ENCODE measurements at regions not wholly inside any gene's neighbourhood (a gene's known extent, or its start where the extent isn't known, plus 50 kb on each side); places are given as distances from the start of the nearest gene placed in this dataset.
"Not testable (repeated sequence)": the region's sequence is repeated elsewhere in the genome, so short reads cannot be mapped to it uniquely, and the experiment has no call there.

DNA sequence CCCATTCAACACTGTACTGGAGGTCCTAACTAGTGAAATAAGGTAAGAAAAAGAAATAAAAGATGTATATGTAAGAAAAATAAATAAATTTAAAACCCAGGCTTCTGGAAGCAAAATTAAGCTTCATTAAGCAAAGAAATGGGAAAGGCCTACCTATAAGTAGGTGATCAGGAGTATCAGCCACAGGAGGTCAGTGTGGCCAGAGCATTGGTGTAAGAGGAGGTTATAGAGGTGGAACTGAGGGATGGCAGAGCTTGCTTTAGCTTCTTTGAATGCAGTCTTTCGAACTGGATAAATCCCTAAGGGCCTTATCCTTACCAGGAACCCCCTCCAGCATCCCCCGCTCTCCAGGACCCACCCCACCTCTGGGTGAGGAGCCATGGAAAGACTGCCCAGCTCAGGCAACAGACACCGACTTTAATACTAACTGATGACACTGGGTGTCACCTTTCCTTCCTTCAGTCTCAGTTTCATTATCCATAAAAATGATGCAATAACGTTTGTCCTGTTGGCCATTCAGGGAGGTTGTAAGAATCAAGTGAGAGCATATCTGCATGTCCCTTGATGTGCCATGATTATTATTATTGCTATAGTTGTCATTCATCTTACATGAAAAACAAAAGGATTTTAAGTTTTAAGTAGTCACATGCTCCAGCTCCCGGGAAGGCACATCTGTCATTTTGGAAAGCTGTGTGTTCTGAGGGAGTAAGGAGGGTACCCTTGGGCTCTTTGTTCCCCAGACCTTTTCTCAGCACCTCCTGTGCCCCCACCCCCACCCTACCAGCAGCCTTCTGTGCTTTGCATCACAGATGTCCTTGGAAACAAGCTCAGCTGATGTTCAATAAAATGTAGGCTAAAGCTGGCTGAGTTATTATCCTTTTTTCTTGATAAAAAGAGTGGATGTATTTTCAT, 50.8 kb upstream of the CTNNA1 start:
- DNase-seq (ENCODE audit: low read depth in 2 of 2, low spot score in 1 of 2) = no peak

DNA sequence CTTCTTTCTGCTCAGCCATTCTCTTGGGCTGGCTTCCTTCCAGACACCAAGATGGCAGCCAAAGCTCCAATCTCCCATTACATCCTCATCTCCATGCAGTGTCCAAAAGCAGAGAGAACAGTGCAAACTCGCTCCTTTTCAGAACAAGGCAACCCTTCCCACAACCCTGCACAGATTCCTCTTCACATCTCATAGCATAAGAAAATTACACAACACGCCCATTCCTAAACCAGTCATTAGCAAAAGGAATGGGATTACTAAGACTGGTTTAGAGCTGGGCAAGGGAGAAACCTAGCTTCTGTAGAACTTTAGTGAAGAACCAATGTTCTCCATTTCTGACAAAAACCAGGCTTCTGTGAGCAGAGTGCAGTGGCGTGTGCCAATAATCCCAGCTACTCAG, 51.5 kb upstream of the CTNNA1 start:
- no peak for DNase-seq (ENCODE audit: low read depth in 2 of 2, low spot score in 1 of 2)

DNA sequence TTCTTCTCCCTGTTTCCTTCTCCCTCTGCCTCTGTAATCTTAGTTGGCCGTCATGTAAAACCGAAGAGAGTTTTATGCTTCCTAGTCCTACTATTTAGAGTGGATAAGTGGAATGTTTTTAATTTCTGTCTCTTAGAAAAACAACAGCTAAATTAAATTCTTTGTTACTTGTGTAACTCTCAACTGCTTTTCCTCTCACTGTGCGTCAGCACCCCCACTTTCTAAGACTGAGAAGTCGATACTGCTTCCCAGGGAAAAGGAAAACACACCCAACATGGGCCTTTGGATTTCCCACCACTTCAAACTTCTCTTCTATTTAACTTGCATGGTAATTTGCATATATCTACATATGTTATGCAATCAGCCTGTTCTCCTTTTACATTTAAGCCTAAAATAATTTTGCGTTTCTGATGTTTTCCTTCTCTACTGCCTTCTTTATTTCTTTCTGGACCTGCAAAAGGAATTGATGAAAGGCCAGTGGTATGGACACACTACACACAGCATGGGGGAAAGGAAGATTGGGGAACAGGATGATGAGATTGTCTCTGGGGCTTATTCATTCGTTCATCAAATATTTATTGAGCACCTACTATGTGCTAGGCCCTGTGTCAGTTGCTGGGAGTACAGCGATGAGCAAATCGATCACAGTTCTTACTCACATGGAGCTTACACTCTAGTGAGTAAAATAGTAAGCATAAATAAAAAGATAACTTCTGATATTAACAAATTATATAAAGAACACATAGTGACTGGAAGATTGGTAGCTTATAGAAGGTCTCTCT, 52.5 kb upstream of the CTNNA1 start:
- no peak for DNase-seq (ENCODE audit: low read depth in 2 of 2, low spot score in 1 of 2)

DNA sequence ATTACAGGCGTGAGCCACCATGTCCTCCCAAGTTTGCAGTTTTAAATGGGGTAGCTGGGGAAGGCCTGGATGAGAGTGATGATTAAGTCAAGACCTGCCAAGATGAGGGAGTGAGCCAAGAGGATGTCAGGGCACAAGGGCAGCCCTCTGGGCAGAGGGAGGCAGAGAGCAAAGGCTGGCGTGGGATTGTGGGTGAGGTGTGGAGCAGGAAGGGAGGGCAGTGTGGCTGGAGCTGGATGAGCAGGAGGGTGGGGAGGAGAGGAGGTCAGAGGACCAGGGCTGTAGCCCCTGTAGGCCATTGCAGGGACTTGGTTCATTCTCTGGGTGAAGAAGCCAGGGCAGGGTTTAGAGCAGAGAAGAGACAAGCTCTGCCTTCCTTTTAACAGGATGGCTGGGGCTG, 53.7 kb upstream of the CTNNA1 start:
- DNase-seq (ENCODE audit: low read depth in 2 of 2, low spot score in 1 of 2) = no peak

DNA sequence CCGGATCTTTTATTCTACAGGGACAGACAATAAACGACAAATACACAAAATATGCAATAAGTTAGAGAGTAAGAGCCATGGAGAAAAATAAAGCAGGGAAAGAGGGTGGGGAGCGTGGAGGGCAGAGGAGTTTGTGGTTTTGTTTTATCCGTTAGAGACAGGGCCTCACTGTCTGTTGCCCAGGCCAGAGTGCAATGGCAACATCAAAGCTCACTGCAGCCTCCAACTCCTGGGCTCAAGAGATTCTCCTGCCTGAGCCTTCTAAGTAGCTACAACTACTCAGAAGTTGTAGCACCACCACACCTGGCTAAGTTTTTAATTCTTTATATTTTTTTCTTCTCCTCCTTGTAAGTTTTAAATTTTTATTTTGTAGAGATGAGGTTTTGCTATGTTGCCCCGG, 54.5 kb upstream of the CTNNA1 start:
- DNase-seq (ENCODE audit: low read depth in 2 of 2, low spot score in 1 of 2) = no peak

DNA sequence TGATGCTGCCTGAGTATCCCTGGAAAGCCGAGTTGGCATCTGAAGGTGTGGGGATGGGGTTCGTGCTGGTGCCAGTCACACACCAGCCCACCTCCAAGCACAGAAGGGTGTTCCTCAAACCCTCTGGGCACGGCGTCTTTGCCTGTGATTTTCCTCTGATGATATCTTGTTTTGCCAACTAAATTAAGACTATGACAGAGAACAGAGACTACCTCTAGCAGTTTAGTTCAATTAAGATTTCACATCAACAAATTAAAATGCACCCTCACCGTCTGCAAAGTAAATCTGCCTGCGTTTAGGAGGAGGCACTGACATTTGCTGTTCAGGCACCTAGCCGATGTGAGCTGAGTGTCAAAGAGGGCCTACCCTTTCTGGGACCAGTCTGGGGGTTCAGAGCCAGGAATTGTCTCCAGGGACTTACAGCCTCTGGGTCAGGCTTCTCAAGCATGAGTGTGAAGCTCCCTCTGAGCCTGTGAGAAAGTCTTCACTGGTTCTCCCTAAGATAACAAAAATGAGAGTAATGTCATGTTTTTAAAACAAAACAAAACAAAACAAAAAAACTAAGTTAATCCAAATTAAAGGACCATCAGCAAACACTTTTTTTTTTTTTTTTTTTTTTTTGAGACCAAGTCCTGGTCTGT, 55.4 kb upstream of the CTNNA1 start:
- no peak for DNase-seq (ENCODE audit: low read depth in 2 of 2, low spot score in 1 of 2)

DNA sequence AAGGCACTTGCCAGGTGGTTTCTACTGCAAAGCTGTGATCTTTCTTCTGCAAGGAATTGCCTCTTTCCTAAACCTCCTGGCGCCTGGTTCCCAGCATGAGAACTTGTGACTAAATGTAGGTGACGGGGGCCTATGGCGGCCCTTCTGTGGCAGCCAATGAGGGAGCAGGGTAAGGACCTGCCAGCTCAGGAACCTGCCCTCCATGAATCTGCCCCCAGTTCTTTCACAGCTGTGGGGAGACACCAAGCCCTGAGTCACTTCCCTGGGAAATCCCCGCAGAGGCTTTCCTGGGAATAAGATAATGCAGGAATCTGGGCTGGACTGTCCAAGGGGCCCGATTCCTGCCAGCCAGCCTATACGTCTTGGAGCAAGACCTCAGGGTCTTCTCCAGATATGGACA, 56.7 kb upstream of the CTNNA1 start:
- DNase-seq (ENCODE audit: low read depth in 2 of 2, low spot score in 1 of 2) = no peak

DNA sequence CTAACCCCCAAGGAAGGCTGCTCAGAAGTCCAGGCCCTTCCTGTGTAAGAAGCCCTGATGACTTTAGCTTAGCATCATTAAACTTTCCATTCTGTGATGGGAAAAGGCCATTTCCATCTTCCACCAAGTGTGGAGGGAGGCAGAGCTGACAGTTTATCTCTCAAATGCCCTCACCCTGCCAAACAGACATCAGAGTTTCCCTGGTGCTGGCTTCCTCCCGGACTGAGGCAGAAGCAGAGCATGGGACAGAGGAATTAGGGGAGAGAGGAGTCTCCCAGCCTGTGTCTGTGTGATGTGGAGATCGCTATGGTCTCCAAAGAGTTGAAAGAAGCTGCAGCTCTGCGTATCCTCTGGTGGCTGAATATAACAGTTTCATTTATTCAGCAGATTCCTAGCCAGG, 57.4 kb upstream of the CTNNA1 start:
- DNase-seq (ENCODE audit: low read depth in 2 of 2, low spot score in 1 of 2) = no peak

DNA sequence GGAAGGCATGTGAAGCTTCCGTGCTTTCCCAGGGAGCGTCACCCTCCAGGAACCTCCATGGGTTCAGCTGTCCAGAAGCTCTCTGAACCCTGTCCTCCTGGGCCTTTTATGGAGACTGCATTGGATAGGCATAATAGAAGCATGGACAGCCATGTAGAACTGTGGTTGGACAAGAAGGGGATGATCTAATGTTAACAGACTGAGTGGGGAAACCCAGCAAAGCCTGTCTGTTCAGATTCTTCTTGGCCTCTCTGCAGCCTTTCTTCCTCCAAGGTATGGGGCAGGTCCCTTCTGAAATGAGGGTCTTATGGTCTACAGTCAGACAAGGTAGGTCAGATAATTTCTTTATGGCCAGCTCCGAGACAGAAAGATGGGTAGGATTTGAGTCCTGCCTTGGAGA, 59.1 kb upstream of the CTNNA1 start:
- no peak for DNase-seq (ENCODE audit: low read depth in 2 of 2, low spot score in 1 of 2)

DNA sequence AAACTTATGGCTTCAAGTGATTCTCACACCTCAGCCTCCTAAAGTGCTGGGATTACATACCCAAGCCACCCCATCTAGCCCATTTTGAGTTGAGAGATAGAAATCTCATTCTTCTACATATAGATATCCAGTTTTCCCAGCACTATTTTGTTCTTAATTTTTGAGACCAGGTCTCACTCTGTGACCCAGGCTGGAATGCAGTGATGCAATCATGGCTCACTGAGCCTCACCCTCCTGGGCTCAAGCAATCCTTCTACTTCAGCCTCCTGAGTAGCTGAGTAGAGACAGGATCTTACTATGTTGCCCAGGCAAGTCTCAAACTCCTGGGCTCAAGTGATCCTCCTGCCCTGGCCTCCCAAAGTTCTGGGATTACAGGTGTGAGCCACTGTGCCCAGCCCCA, 60.9 kb upstream of the CTNNA1 start:
- no peak for DNase-seq (ENCODE audit: low read depth in 2 of 2, low spot score in 1 of 2)

DNA sequence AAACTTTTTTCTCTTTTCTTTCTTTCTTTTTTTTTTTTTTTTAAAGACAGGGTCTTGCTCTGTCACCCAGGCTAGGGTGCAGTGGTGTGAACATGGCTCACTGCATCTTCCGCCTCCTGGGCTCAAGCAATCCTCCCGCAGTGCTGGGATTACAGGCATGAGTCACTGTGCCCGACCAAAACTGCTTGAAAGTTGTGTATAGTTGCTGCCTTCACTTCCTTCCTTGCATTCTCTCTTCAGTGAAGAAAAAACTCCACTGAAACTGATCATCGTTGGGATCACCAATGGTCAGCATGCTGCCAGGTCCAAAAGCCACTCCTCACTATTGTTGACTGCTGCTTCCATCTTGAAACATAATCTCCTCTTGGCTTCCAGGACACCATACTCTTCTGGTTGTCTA, 66.6 kb upstream of the CTNNA1 start:
- no peak for DNase-seq (ENCODE audit: low read depth in 2 of 2, low spot score in 1 of 2)

DNA sequence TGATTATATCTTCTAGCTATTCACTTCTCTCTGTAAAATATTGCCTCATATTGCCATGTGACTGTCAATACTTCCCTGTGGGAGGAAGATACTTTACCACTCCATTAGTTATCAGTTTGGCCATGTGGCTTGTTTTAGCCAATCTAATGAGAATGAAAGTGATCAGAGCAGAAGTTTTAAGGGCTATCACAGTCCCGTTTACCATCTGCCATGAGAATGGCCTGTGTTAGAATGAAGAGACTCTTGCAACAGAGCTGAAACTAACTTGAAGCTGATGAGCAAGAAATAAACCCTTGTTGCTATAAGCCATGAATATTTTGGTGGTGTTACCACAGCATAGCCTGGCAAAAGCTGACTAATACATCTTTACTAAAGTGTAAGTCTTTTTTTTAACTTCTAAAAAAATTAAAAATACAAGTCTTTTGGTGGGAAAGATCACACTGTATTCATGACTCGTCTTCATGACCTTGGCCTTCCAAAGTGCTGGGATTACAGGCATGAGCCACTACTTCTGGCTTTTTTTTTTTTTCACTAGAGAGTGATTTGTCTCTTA, 68.0 kb upstream of the CTNNA1 start:
- DNase-seq (ENCODE audit: low read depth in 2 of 2, low spot score in 1 of 2) = no peak

DNA sequence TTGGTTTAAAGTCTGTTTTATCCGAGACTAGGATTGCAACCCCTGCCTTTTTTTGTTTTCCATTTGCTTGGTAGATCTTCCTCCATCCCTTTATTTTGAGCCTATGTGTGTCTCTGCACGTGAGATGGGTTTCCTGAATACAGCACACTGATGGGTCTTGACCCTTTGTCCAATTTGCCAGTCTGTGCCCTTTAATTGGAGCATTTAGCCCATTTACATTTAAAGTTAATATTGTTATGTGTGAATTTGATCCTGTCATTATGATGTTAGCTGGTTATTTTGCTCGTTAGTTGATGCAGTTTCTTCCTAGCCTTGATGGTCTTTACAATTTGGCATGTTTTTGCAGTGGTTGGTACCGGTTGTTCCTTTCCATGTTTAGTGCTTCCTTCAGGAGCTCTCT, 70.8 kb upstream of the CTNNA1 start:
- DNase-seq (ENCODE audit: low read depth in 2 of 2, low spot score in 1 of 2) = not testable (repeated sequence)

DNA sequence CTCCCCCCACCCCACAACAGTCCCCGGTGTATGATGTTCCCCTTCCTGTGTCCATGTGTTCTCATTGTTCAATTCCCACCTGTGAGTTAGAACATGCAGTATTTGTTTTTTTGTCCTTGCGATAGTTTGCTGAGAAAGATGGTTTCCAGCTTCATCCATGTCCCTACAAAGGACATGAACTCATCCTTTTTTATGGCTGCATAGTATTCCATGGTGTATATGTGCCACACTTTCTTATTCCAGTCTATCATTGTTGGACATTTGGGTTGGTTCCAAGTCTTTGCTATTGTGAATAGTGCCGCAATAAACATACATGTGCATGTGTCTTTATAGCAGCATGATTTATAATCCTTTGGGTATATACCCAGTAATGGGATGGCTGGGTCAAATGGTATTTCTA, 74.4 kb upstream of the CTNNA1 start:
- not testable (repeated sequence) for DNase-seq (ENCODE audit: low read depth in 2 of 2, low spot score in 1 of 2)

DNA sequence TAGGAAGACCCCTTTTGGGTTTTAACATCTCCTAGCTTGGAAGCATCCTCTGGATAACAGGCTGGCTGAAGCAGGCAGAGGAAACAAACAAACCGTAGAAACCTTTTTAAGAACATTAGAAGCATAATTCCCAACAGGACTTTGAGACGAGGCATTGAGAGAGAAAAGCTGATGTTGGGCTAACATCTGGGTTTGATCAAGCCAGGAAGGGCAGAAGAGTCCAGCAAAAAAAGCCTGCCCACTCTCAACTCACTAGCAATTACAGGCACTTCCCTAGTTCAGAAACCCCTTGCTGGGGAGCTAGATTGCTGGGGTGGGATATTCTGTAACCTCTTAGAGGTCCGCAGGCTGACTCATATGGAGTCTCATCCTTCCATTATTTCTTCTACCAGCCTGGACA, 75.4 kb upstream of the CTNNA1 start:
- no peak for DNase-seq (ENCODE audit: low read depth in 2 of 2, low spot score in 1 of 2)

DNA sequence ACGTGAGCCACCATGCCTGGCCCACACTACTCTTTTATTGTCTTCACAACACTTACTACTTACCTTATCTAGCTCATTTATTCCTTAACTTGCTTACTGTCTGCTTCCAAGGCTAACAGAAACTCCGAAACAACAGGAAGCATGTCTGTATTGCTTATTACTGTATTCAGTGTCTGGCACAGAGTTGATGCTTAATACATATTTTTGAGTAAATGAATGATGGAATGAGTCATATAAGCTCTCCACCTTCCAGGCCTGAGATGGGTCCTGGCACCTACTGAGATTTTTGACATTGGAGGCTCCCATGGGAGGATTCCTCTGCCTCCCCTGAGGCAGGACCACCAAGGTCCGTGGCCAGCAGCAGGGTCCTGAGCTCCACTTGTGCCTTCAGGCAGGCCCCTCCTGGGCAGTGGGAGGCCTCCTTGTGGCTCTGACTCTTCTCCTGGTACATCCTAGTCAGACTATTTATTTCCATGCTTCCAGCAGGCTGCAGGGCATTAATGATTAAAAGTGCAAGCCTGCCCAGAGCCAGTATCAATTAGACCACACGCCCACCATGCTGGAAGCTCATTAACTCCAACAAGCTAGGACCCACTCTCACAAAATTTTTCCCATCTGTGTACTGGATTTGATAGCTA, 76.5 kb upstream of the CTNNA1 start:
- DNase-seq (ENCODE audit: low read depth in 2 of 2, low spot score in 1 of 2) = no peak

DNA sequence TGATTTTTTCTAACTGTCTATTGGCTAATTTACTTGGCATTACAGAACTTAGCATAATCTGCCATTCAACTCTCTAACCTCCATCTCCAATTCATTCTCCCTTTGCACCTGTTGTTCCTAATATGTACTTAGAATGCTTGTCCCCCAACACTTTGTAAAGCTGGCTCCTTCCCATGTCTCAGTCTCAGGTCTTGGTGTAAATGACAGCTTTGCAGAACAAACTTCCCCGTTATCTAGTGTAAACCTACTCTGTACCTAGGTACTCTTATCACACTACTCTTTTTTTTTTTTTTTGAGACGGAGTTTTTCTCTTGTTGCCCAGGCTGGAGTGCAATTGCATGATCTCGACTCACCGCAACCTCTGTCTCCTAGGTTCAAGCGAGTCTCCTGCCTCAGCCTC, 77.2 kb upstream of the CTNNA1 start:
- no peak for DNase-seq (ENCODE audit: low read depth in 2 of 2, low spot score in 1 of 2)

DNA sequence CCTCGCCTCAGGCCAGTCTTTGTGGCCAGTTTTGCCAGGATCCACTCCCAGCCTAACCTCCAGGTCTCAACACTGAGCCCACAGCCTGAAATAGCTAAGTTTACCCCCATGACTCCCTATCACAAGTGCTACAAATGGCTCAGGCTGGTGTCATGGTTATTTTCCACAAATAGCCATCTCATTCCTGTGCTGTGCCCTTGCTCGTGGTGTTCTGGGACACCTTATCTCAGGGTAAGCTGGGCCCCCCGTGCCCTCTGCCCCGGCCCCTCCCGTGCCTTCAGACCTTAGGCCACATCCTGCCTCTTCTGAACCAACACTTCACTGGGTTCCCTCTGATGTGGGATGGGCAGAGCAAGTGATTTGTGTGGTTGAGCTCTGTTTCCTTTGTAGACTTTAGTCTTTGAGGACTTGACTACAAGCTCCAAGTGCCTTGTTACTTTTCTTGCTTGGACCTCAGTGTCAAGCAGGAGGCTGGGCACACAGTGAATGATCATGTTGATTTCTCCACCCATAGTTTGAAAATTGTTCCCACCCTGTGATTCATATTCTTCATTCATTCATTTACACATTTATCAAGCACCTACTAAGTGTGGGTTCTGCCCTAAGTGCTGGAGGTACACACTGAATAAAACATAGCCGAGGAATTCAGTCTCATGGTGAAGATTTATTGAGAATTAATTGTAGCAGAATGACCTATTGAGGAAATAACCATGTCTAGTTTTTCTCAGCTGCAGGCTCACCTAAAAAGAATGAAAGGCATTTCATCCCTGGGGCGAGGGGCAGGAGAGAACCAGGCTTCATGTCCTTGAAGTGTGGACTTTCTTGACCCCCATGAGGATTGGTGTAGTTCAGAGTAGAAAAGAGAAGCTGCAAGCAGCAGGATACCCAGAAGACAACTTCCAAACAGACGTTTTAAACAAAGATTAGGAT, 84.5 kb upstream of the CTNNA1 start:
- no peak for DNase-seq (ENCODE audit: low read depth in 2 of 2, low spot score in 1 of 2)

DNA sequence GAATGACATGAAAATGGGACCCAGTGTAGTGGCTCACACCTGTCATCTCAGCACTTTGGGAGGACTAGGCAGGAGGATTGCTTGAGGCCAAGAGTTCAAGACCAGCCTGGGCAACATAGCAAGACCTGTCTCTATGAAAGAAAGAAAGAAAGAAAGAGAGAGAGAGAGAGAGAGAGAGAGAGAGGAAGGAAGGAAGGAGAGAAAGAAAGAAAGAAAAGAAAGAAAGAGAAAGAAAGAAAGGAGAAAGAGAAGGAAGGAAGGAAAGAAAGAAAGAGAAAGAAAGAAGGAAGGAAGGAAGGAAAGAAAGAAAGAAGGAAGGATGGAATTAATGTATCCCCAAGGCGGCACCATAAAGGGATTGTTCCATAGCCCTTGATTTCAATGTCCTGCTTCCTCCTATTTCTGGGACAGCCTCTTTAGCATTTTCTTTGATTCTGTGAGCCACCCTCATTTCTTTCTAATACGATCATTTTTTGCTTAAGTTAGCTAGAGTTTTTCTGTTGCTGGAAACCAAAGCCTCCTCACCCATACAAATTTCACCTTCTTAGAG, 85.4 kb upstream of the CTNNA1 start:
- DNase-seq (ENCODE audit: low read depth in 2 of 2, low spot score in 1 of 2) = not testable (repeated sequence)

DNA sequence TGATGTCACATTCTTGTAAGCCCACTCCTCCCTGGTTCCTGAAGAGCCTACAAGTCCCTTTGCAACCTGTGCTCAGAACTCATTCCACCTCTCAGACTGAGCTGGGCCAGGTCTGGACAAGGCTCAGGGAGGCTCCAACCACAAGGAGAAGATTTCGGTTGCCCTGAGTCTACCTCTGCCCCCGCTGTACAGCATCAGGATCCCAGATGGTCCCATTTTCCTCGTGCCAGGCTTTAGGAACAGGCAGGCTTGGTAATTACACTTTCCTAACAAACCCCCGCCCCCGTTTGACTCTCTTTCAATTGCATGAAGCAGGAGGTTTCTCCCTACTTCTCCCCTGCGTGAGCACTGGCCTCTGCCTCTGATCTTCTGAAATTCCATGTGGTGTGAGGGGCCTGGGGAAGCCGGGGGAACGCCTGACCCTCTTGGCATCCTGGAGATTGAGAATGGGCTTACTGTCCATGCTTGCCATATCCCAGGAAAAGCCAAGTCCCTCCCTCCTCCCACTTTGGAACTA, 86.9 kb upstream of the CTNNA1 start:
- DNase-seq (ENCODE audit: low read depth in 2 of 2, low spot score in 1 of 2) = no peak

Data from stimulated activated CD8-positive, alpha-beta memory T cell treated with anti-CD3 and anti-CD28 coated beads, Interleukin-4, amount 100 ng/mL, for 4 hours (primary cell).